HUES64 (cell line): ENCODE measurements at regions not wholly inside any gene's neighbourhood (a gene's known extent, or its start where the extent isn't known, plus 50 kb on each side); places are given as distances from the start of the nearest gene placed in this dataset.
"Not testable (repeated sequence)": the region's sequence is repeated elsewhere in the genome, so short reads cannot be mapped to it uniquely, and the experiment has no call there.

Source experiments
- H3K27ac ChIP-seq: 2 replicates; pipeline ENCODE4 v1.7.0; 2013; ENCODE audit warnings: low read depth, low read length, inconsistent platforms
- H3K27me3 ChIP-seq: 2 replicates; pipeline ENCODE4 v1.6.1; 2013; ENCODE audit warnings: mild to moderate bottlenecking, low read length; ENCODE audit not compliant: insufficient read depth
- H3K36me3 ChIP-seq: 2 replicates; pipeline ENCODE4 v1.6.1; 2013; ENCODE audit warnings: mild to moderate bottlenecking, low read length; ENCODE audit not compliant: insufficient read depth
- H3K4me1 ChIP-seq: 2 replicates; pipeline ENCODE4 v1.6.1; 2013; ENCODE audit warnings: mild to moderate bottlenecking, low read length, moderate library complexity; ENCODE audit not compliant: insufficient read depth
- H3K4me3 ChIP-seq: 2 replicates; pipeline ENCODE4 v1.5.1; 2013; ENCODE audit warnings: mild to moderate bottlenecking, low read length, moderate library complexity
- H3K9ac ChIP-seq: 2 replicates; pipeline ENCODE4 v1.6.1; 2013; ENCODE audit warnings: mild to moderate bottlenecking, low read depth, low read length
- H3K9me3 ChIP-seq: 2 replicates; pipeline ENCODE4 v1.6.1; 2013; ENCODE audit warnings: low read depth, low read length; ENCODE audit not compliant: insufficient read depth
- WGBS: fragments of 150-250, 120-280 bp; methylation state at CpG from one replicate; pipeline ENCODE4 v1.1.7; 2013; ENCODE audit warnings: missing lambda C conversion rate; 5-methylcytosine and 5-hydroxymethylcytosine counted together

DNA sequence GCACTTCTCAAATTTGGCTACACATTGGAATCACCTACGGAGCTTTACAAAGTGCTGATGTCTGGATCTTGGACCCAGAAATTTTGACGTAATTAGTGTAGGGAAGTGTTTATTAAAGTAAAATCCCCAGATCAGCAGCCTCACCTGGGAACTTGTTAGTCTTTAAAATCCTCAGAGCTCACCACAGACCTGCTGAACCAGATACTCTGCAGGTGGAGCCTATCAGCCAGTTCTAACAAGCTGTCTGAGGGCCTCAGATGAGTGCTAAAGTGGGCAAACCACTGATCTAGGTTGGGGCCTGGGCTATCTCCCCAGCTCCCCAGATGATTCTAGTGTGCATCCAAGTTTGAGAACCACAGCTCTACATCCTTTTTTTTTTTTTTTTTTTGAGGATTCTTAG is 436.0 kb downstream of the ETS1 start:
- Histone ChIP-seq H3K4me3 (no peak overlapping the region), H3K27ac (no peak overlapping the region), H3K9ac (no peak overlapping the region), H3K4me1 (no peaks in the 10 kb centered on the region), H3K27me3 (no peaks in the 10 kb centered on the region), H3K36me3 (no peaks in the 10 kb centered on the region), H3K9me3 (no peaks in the 10 kb centered on the region)
- 97% methylated on average over 2 of the region's 2 CpGs for WGBS

DNA sequence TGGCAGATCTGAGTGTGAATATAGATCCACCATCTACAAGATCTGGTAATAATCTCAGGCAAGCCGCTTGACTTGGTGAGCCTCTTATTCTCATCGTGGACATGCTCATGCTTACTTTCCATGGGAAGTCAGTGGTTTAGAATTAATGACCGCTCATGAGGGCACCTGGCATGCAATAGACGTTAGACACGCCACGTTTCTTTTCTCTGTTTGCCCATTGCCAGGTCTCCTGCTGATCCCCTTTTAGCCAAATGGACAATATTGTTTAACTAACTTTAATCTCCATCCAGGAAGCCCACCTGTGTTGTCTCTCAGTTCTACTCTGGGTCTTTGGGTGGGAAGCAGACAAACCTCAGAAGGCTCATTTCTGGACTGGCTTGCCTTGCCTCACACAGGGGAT is 439.1 kb downstream of the ETS1 start:
- Histone ChIP-seq H3K9me3 (no peaks in the 10 kb centered on the region), H3K4me3 (no peak overlapping the region), H3K27ac (no peak overlapping the region), H3K27me3 (no peaks in the 10 kb centered on the region), H3K4me1 (no peaks in the 10 kb centered on the region), H3K9ac (no peak overlapping the region), H3K36me3 (no peaks in the 10 kb centered on the region)
- WGBS = 96% methylated on average over 6 of the region's 6 CpGs

DNA sequence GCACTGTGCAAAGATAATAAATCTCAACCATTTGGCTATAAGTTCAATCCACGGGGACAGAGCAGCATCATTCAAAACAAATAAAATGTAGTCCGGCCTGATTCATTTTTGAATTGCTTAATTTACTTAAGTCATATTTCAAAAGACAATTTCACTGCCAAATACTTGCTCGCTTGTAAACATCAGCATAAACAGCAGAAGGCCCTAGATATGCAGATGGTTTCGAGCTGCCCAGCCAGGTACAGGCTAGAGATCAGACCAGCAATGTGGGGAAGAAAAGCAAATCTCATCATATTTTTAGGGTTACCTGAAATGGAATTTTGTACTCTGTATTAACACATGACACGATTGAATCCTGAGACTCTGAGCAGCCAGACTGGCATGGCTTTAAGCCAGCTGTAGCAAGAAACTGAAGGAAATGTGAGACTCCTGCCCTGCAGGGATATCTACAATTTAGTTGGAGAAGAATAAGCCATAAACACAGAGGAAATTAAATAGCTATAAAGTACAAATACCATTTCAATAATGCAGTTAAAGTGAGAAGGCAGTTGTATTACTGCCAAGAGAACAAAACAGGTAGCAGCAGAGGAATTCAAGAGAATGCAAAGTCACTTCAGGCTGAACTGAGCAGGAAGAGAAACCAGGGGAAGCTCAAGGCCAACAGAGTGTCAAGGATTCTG is 440.3 kb downstream of the ETS1 start:
- Histone ChIP-seq H3K4me1 (no peaks in the 10 kb centered on the region), H3K27me3 (no peaks in the 10 kb centered on the region), H3K27ac (no peak overlapping the region), H3K9ac (no peak overlapping the region), H3K9me3 (no peaks in the 10 kb centered on the region), H3K36me3 (no peaks in the 10 kb centered on the region), H3K4me3 (no peak overlapping the region)
- WGBS = 94% methylated on average over 5 of the region's 5 CpGs

DNA sequence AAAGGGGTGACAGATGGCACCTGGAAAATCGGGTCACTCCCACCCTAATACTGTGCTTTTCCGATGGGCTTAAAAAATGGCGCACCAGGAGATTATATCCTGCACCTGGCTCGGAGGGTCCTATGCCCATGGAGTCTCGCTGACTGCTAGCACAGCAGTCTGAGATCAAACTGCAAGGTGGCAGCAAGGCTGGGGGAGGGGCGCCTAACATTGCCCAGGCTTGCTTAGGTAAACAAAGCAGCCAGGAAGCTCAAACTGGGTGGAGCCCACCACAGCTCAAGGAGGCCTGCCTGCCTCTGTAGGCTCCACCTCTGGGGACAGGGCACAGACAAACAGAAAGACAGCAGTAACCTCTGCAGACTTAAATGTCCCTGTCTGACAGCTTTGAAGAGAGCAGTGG is 447.1 kb downstream of the ETS1 start:
- not testable (repeated sequence) for H3K4me3 ChIP-seq, H3K27me3 ChIP-seq, H3K4me1 ChIP-seq, H3K9ac ChIP-seq, H3K36me3 ChIP-seq, H3K27ac ChIP-seq
- 93% methylated on average over 6 of the region's 6 CpGs for WGBS
- peaks cover 19% of the 10 kb centered on the region for H3K9me3 ChIP-seq

DNA sequence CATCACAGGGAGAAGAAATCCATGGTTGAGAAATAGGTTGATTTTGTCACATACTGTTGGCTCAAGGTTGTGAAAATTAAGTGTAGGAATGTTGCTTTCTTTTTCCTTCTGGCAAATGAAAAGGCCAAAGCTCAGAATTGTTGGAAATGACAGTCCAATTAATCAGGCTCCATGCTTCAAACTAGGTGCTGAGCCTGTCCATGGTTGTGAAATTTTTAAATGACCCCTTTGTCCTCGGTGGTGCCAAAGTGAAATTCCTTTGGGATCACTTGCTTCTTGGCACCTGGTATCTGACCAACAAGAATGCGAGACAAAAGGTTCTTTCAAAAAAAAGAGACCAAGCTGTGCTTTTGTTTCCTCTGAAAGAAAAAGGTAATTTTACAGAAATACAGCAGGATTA is 451.9 kb downstream of the ETS1 start:
- H3K9ac ChIP-seq = no peak overlapping the region; the same call in 1 of the 2 replicates
- no peak overlapping the region for H3K4me3 ChIP-seq
- WGBS = 69% methylated on average over 2 of the region's 2 CpGs
- no peaks in the 10 kb centered on the region for H3K27me3 ChIP-seq
- peaks cover 19% of the 10 kb centered on the region for H3K9me3 ChIP-seq
- H3K36me3 ChIP-seq = no peaks in the 10 kb centered on the region
- H3K27ac ChIP-seq = peak overlapping the region; percentile 50; the same call in 1 of the 2 replicates
- H3K4me1 ChIP-seq = peaks cover 23% of the 10 kb centered on the region

DNA sequence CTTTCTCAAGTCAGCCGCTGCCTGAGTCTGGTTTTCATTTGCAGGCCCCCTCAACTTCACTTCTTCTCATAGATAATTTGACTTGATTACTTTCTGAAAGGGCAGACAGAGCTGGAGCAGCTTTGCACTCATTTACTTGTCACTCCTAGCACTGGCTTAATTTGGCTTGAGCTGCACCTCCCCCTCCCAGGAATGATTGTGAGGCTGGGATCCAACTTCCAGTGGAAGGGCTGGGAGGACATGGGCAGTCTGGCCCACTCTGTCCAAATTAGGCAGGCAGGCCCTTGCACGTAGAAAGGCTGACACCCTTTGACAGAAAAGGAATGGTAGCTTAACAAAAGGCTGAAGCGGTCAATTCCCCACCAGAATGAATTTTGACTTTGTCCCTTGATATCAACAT is 453.9 kb downstream of the ETS1 start:
- Histone ChIP-seq H3K4me1 (peaks cover 23% of the 10 kb centered on the region), H3K36me3 (no peaks in the 10 kb centered on the region), H3K9me3 (peaks cover 5% of the 10 kb centered on the region; the same call in 1 of the 2 replicates), H3K27me3 (no peaks in the 10 kb centered on the region), H3K27ac (no peak overlapping the region), H3K9ac (peak overlapping the region; percentile 17; the same call in 1 of the 2 replicates), H3K4me3 (no peak overlapping the region)
- 75% methylated on average over 2 of the region's 3 CpGs for WGBS

DNA sequence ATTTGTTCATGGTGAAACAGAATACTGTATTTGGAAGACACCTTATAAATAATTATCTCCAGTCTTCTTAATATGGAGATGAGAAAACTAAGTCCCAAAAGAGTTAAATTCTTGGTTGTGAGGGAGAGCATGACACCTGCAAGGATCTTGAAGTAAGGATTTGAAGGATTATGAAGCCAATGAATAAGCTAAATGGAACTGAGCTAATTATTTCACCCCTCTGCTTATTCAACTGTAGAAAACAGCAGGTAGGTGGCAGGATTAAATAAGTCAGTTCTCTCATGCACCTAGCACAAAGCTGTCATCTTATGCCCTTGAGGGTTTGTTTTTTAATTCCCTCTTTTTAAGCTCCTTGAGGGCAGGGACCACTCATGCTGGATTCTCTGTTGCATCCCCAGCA is 457.3 kb downstream of the ETS1 start:
- H3K9ac ChIP-seq = no peak overlapping the region
- no peak overlapping the region for H3K27ac ChIP-seq
- no peak overlapping the region for H3K4me3 ChIP-seq
- H3K4me1 ChIP-seq = peaks cover 13% of the 10 kb centered on the region; the same call in 1 of the 2 replicates
- H3K9me3 ChIP-seq = no peaks in the 10 kb centered on the region
- H3K36me3 ChIP-seq = no peaks in the 10 kb centered on the region
- H3K27me3 ChIP-seq = no peaks in the 10 kb centered on the region

DNA sequence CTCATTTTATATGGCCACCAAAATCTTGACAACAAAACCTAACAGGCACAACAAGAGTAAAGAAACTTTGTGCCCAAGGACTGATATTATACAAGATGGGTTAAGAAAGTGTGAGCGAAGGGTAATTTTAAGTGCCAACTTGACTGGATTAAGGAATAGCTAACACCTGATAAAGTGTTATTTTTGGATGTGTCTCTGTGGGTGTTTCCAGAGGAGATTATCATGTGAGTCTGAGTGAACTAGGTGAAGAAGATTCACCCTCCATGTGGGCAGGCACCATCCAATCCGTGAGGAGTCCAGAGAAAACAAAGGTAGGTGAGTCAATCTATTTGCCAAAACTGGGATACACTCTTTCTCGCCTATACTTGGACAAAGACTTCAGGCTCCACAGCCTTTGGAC is 461.6 kb downstream of the ETS1 start:
- Histone ChIP-seq H3K4me3 (no peak overlapping the region), H3K9me3 (peaks cover 4% of the 10 kb centered on the region; the same call in 1 of the 2 replicates), H3K36me3 (no peaks in the 10 kb centered on the region), H3K27me3 (no peaks in the 10 kb centered on the region), H3K9ac (no peak overlapping the region), H3K4me1 (no peaks in the 10 kb centered on the region), H3K27ac (no peak overlapping the region)
- WGBS = 92% methylated on average over 3 of the region's 3 CpGs

DNA sequence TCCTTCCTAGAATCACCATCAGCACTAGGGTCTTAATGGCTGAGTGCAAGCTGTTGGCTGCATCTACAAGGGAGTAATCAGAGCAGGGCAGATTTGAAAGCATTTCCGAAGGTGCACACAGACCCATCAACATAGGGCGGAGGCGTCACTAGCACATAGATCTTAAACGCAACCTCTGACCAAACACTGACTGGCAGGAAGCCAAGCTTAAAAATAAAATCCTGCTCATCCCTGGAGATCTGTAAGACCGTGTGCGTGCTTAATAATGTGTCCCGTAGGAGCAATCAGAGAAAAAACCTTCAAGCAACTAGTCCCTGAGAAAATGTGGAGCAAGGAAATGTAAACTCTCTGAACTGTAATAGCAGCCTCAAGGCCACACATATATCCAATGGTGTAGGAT is 470.5 kb downstream of the ETS1 start:
- Histone ChIP-seq H3K4me3 (no peak overlapping the region), H3K27me3 (no peaks in the 10 kb centered on the region), H3K4me1 (no peaks in the 10 kb centered on the region), H3K9ac (no peak overlapping the region), H3K36me3 (no peaks in the 10 kb centered on the region), H3K27ac (no peak overlapping the region), H3K9me3 (no peaks in the 10 kb centered on the region)
- 88% methylated on average over 7 of the region's 7 CpGs for WGBS

DNA sequence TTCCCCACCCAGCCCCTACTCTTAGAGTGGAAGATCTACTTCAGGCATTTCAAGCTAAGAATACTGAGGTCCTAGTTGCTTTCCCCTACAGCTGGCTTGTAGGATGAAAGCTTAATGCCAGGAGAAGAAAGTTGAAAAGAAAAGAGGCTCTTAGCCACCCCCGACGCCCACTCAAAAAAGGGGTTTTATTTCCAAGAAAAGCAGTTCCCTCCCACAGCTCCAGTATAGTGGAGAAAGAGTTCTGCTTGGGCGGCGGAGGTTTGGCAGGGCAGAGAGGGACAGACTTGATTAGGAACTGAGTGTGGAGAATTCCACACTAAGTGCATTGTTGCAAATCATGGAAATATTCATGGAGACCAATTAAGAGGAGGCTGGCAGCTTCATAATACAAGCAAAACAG is 470.9 kb downstream of the ETS1 start:
- WGBS = 100% methylated on average over 4 of the region's 4 CpGs
- no peaks in the 10 kb centered on the region for H3K4me1 ChIP-seq
- no peak overlapping the region for H3K27ac ChIP-seq
- H3K9me3 ChIP-seq = no peaks in the 10 kb centered on the region
- H3K36me3 ChIP-seq = no peaks in the 10 kb centered on the region
- no peak overlapping the region for H3K9ac ChIP-seq
- H3K4me3 ChIP-seq = no peak overlapping the region
- H3K27me3 ChIP-seq = no peaks in the 10 kb centered on the region

DNA sequence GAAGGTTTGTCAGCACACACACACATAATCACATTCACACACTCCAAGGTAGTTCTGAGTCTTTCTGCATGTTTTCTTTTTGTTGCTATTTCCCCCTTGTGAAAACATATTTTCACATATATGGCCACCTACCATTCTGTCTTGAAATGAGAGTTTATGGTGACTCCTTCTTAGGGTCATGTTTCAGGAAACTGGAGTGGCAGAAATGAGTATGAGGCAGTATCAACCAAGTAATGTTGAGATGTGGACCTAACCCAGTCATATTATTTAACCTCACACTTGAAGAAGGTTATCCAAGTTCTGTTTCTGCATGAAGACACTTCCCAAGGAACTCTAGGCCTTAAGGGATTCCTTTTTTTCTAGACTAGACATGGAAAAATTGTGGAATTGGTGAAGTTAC is 481.4 kb downstream of the ETS1 start:
- no peaks in the 10 kb centered on the region for H3K36me3 ChIP-seq
- H3K4me1 ChIP-seq = no peaks in the 10 kb centered on the region
- no peaks in the 10 kb centered on the region for H3K9me3 ChIP-seq
- H3K4me3 ChIP-seq = no peak overlapping the region
- H3K27ac ChIP-seq = no peak overlapping the region
- no peak overlapping the region for H3K9ac ChIP-seq
- H3K27me3 ChIP-seq = no peaks in the 10 kb centered on the region

DNA sequence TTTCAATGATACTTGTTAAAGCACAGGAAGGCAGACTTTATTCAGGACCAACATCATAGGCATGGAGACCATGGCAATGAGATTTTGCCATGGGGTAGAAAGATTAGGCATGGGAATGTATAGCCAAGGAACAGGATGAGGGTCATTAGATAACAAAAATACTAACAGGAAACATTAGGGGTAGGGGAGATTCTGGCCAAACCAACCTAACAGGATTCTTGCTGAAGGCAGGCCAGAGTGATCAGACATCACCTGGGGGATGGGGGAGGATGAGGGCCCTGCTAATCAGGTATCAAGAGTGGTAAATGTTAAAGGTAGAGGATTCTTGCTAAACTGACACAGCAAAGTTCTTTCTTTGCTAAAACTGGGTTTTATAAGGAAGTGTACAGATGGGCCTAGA is 481.8 kb downstream of the ETS1 start:
- Histone ChIP-seq H3K27me3 (no peaks in the 10 kb centered on the region), H3K27ac (no peak overlapping the region), H3K9ac (no peak overlapping the region), H3K9me3 (no peaks in the 10 kb centered on the region), H3K4me1 (no peaks in the 10 kb centered on the region), H3K4me3 (no peak overlapping the region), H3K36me3 (no peaks in the 10 kb centered on the region)
